ENCODE measurements at regions not wholly inside any gene's neighbourhood (a gene's known extent, or its start where the extent isn't known, plus 50 kb on each side); places are given as distances from the start of the nearest gene placed in this dataset.
"Not testable (repeated sequence)": the region's sequence is repeated elsewhere in the genome, so short reads cannot be mapped to it uniquely, and the experiment has no call there.

- no peak for DNase-seq
Observed at GRCh38 chr4:159856451-159856850, 753.6 kb downstream of the RAPGEF2 start.

- no peak for DNase-seq
Observed at GRCh38 chr4:159859656-159860148, 756.8 kb downstream of the RAPGEF2 start.

GRCh38 chr4:159860945-159861344 is 758.1 kb downstream of the RAPGEF2 start:
- DNase-seq, result no peak

- DNase-seq, result no peak
Observed at GRCh38 chr4:159864337-159864736, 761.5 kb downstream of the RAPGEF2 start.

- DNase-seq, result no peak
Observed at GRCh38 chr4:159867673-159868072, 764.8 kb downstream of the RAPGEF2 start.

- not testable (repeated sequence) for DNase-seq
Observed at GRCh38 chr4:159868936-159869335, 766.1 kb downstream of the RAPGEF2 start.

- no peak for DNase-seq
Observed at GRCh38 chr4:159871141-159871540, 768.3 kb downstream of the RAPGEF2 start.

- no peak for DNase-seq
Observed at GRCh38 chr4:159881158-159881557, 778.3 kb downstream of the RAPGEF2 start.

GRCh38 chr4:159884989-159885388 is 782.1 kb downstream of the RAPGEF2 start:
- no peak for DNase-seq

GRCh38 chr4:159899596-159899995 is 796.7 kb downstream of the RAPGEF2 start:
- DNase-seq, result no peak

- no peak for DNase-seq
Observed at GRCh38 chr4:159900562-159900961, 797.7 kb downstream of the RAPGEF2 start.

- no peak for DNase-seq
Observed at GRCh38 chr4:159902648-159903047, 799.8 kb downstream of the RAPGEF2 start.

- no peak for DNase-seq
Observed at GRCh38 chr4:159904906-159905305, 802.0 kb downstream of the RAPGEF2 start.

GRCh38 chr4:159906051-159906450 is 803.2 kb downstream of the RAPGEF2 start:
- no peak for DNase-seq

- DNase-seq, result no peak
Observed at GRCh38 chr4:159906517-159906916, 803.6 kb downstream of the RAPGEF2 start.

GRCh38 chr4:159910721-159911120 is 807.8 kb downstream of the RAPGEF2 start:
- no peak for DNase-seq

- no peak for DNase-seq
Observed at GRCh38 chr4:159922119-159922518, 819.2 kb downstream of the RAPGEF2 start.

- DNase-seq, result no peak
Observed at GRCh38 chr4:159925770-159926169, 822.9 kb downstream of the RAPGEF2 start.

GRCh38 chr4:159926871-159927270 is 824.0 kb downstream of the RAPGEF2 start:
- DNase-seq, result no peak

- no peak for DNase-seq
Observed at GRCh38 chr4:159927781-159928180, 824.9 kb downstream of the RAPGEF2 start.

- DNase-seq, result not testable (repeated sequence)
Observed at GRCh38 chr4:159934602-159935001, 831.7 kb downstream of the RAPGEF2 start.

- DNase-seq, result no peak
Observed at GRCh38 chr4:159937595-159937994, 834.7 kb downstream of the RAPGEF2 start.

- DNase-seq, result not testable (repeated sequence)
Observed at GRCh38 chr4:159939681-159940080, 836.8 kb downstream of the RAPGEF2 start.

- DNase-seq, result no peak
Observed at GRCh38 chr4:159941076-159941475, 838.2 kb downstream of the RAPGEF2 start.

- no peak for DNase-seq
Observed at GRCh38 chr4:159944477-159944876, 841.6 kb downstream of the RAPGEF2 start.
